GM19035 (cell line): ENCODE measurements at regions not wholly inside any gene's neighbourhood (a gene's known extent, or its start where the extent isn't known, plus 50 kb on each side); places are given as distances from the start of the nearest gene placed in this dataset.

Experiments used
- ATAC-seq: cut with Tn5 transposase; IDR thresholded peaks from one replicate; pipeline ENCODE4 v1.9.1; 2021; ENCODE audit not compliant: unreplicated experiment

DNA sequence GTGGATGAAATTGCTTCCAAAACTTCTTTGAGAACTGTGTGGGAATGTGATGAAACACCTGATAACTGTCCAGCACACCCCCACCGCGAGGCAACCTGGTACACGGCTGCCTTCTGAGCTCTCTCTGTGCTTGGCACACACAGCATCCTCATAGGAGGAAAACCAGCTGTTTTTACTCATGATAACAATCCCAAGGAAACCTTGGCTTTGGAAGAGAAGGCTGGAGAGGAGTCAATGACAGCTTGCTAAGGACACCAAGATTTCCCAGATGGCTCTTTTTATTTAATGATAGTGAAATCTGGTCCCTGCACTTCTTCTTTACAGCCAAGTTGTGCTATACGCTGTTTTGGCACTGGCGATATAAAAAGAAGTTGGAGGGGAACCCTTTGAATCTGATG lies 232.5 kb upstream of the FN1 start:
- ATAC-seq = no peak

DNA sequence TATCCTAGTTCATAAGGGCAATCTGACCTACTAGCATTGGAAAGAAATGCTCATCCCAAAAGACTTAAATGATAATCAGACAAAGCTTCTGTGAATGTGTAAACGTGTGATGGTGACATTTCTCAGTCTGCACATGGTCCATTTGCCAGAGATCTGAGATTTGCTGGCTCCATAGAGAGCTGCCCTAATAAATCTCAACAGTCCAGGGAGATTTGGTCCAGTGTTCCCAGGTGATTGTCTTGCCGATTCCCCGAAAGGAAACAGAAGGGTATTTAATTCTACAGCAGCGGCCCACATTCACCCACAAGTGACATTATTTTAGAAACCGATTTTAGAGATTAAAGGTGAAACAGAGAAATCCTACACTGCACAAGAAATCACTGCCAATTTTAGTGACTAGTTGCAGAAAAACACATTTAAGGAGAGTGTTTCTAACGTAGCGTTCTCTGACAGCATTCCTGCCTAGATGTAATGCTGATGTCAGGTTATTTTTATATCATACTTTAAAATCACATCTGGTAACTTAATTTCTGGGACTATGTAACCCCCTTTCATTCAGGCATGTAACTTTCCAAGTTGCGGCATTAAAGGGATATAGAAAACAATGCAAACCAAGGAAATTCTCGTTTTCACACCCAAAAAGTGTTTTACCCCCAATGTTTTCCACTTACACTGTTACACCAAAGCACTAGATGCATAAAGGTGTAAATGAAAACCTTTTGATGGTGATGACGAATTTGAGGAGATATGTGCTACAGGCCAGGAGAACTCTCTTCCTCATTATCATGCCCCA lies 231.9 kb upstream of the FN1 start:
- ATAC-seq = no peak

DNA sequence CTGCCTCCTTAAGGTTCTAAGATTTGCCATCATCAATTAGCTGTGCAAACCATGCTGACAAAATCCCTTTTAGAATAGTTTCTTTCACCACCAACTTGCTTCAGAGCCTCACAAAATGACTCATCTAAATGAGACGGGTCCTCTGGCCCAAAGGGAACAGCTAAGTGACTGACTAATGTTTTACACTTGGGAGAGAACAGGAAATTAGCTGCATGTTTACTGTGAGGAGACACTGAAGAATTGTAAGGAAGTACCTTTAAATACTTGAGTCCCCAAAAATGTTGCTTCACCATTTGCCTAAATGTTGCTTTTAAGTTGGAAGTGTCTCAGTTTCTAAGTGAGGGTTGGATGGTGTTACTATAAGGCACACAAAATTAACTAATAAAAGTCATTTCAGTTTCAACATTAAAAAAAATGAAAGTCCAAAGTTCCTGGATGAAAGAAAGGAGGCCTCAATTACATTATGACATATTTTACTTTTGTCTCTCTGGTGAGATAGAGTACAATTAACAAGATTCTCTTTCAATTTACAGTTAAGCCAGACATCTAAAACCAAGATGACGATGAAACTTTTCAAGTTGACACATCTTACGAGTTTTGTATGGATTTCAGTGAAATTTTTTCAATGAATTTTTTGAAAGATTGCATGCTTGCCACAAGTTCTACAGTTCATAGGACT lies 229.1 kb upstream of the FN1 start:
- no peak for ATAC-seq

DNA sequence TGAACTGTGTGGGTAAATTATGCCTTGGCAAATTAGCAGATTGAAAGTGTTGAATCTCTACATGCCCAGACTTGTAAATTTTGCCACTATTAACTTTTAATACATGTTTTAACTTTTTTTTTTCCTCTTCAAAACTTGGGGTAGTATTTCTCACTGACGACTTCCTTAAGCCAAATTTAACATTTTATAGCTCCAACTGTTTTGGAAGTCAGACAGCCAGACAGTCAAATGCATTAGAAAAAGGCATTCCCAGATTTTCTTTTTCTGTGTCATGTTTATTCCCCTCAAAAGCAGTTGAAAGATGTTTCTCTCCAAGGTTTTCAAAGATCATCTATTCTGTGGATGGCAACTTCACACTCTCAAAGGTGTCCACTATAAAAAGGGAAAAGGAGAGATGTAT lies 226.8 kb upstream of the FN1 start:
- no peak for ATAC-seq

DNA sequence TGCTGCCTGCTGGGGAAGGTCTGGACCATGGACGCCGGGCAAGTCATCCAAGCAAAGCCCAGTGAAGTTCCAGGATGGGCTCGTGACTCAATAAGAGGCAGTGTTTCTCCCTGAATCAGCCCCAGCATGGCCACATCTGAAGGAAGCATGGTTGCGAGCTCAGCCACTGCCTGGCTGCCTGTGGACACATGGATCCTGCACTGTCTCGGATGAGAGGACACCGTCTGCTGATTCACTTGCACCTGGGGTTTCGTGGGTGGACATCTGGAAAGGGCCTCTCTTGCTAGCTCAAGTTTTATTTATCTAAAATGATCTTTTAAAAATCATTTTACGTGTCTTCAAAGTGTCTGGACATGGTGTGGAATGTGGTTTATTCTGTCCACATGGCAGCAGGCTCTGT lies 224.8 kb upstream of the FN1 start:
- no peak for ATAC-seq

DNA sequence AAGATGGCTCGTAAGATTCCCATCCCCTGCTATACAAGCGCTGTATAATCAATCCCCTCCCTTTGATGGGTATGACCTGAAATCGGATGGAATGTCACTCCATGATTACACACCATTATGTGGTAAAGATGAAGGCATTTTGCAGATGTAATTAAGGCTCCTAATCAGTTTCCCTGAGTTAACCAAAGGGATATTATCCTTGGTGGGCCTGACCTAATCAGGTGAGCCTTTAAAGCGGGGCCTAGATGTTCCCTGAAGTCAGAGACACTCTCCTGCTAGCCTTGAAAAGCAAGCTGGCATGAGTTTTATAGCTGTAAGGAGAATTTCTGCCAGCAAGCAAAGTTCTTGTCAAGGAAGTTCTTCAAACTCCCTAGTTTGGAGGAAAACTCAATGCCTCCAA lies 223.8 kb upstream of the FN1 start:
- ATAC-seq = no peak

DNA sequence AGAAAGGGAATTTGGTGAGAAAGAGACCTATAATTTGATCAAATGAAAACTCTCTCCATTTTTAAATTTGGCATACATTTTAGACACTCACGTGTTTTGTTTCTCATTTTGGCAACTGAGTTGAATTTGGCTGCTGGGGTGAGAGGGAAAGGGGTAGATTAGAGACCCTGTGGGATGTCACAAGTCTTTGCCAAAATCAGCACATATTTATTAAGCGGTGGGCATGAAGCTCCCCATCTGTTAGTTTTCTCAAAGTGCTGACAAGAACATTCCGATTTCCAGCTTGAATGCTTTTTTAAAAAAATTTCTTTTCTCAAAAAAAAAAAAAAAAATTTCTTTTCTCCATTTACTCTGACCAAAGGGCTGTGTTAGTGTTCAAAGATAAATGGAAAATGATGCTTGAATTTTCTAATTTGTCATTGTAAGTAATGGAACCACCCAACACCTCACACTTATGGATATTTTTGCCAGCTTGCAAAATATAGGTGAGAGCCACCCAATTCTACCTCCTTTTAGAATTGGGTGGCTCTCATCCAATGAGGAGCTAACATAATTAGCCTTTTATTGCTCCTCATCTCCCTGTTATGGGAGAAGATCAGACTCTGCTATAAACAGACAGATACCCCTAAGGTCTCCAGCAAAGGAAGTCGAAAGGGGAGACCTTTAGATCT lies 222.9 kb upstream of the FN1 start:
- ATAC-seq = no peak

DNA sequence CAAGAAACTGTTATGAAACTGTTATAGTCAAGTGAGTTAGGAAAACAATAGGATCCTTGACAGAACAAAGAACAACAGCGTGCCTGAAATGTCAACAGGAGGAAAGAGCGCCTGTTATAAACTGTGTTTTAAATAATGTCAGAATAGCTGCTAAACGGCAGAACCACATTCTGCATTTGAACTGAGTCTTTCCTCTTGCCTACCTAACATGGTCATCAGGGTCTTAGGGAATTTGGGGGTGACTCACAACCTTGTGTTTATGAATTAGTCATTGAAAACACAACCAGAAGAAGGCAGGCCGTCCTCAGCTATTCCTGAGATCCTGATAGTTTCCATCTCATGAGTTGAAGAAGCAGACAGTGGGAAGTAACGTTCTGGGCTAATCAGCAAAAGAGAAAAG lies 222.0 kb upstream of the FN1 start:
- ATAC-seq = no peak

DNA sequence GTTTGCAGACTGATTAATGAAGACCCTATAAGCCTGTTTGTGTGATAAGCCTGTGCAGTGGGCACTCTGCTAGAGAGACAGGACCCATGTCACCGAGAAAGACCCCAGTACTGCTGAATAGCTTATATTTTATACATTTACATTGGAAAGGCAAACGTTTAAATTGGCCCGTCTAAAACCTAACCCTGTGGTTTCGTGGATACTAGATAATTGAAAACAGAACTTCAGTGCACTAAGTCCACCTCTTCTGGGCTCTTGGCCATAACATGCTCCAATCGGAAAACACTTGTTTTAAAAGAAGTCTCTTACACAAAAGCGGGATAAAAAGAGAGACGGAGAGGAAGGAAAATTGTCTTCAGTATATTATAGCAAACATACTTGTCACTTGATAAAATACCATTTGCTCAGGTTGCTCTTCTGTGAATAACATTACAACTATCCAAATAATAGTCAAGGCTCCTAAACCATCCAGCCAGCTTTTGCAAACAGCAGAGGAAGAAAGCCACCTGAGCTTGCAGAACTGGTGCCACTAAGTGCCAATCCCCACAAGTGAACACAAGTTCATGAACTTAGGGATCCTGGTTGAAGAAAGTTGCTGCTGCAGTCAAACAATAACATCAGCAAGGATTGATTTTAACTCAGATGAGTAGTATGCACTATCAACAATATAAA lies 218.4 kb upstream of the FN1 start:
- no peak for ATAC-seq

DNA sequence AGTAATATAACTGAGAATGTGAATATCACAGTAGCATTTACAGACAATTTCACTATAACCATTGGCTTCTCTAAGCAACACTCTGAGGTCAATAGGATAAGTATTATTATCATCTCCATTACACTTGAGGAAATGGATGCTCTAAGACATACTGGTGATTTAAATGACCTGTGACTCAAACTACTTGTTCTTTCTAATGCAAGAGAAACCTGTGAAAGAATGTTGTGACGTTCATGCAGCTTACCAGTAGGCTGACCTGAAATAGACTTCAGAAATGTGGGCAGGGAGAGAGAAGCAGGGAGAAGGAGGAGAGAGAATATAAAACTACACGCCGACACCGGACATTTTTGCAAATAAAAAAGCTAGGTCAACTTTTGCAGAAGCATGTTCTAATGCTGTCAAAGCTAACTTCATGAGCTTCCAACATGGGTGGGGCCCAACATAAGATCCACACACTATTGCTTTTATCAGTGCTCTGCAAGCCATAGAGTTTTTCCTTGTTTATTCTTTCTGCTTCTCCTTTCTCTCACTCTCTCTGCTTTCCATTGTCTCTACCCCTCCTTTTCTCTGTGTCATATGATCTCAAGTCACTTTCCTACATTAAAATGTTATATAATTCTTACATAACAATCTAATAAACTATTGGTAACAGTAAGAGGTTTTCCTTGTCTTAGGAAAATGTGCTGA lies 217.6 kb upstream of the FN1 start:
- ATAC-seq = no peak

DNA sequence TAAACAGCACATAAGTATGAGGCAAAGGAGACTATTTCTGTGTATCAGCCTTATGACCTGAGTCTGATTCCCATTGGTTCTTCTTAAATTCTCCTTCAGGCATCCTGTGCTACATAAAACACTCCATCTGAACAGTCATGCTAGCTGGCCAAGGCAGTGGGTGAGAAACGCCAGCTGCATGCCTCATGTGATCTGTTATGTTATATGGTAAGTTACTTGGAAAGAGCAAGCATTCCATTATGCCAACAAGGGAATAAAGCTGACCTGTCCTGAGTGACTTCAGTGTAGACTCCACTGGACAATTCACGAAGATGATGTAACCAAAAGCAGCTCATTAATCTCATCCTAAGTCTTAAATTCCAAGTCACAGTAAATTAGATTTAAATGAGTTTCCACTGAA lies 216.5 kb upstream of the FN1 start:
- ATAC-seq = no peak

DNA sequence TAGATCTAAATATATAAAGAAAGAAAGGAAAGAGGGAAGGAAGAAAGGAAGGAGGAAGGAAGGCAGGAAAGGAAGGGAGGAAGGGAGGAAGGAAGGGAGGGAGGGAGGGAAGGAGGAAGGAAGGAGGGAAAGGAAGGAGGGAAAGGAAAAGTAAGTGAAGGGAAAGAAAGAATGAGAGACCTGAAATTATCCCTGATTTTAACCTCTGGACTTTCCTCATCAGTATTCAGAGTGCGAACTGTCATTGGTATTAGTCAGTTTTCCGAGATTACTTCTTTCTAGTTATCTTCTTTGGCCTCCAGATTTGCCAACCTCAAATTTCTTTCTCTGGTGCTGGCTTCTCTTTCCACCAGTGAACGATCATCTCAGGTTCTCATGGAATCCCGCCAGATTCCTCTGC lies 215.5 kb upstream of the FN1 start:
- no peak for ATAC-seq

DNA sequence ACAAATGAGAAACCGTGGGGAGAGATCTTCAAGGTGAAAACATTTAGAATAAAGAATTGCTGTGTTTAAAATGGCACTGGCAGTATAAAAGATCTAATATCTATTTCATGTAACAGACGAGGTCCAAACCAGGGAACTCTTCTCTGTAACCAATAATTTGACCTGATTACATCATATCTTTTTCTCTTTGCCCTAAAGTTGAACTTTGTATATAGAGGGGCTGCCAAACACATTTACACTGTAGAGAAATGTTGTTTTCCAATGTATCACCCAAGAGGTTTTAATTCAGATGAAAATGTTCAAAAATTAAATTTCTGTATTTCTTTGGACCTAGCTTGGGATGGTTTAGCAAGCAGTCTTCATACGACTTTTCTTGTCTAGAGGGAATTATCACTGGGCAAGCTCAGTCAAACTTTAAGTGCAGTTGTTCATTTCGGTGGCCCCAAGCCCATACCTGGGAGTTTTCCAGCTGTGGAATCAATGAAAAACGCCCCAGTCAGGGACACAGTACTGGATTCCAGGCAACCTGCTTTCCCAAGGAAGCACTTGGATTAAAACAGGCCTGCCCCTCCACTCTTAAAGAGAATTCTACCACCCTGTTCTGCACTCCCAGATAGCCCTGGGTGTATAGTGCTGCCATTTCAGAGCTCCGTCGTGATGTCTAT lies 208.5 kb upstream of the FN1 start:
- ATAC-seq = no peak

DNA sequence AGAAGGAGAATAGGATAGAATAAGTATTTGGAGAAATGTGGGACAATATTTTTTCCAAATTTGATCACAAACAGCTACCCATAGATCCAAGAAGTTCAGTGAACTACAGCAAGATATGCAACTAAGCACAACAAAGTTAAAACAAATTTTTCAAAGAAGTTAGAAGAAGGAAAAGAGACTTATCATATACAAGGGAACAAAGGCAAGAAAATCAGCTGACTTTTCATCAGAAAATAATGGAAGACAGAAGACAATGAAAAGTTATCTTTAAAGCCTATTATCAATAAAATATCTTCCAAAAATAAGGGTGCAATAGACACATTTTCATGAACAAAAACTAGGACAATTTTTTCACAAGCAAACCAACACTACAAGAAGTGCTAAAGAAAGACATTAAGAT lies 202.8 kb upstream of the FN1 start:
- ATAC-seq = no peak

DNA sequence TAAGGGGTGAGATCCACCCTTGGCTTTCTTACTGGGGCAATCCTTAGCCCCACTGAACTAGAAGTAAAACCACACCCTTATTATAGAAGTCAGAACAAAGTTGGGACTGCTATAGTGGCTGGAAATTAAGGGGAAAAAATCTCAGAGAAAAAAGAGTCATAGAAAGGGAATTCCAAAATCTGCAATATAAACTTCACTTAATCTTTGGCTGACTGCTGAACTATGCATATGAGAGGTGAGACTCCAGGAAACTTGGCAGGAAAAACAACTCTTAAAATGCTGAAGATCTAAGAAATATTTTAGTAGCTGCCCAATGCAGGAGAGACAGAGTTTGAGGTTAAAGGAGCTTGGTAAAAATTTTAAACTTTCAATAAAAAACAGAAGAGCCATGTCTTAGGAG lies 201.8 kb upstream of the FN1 start:
- ATAC-seq = no peak

DNA sequence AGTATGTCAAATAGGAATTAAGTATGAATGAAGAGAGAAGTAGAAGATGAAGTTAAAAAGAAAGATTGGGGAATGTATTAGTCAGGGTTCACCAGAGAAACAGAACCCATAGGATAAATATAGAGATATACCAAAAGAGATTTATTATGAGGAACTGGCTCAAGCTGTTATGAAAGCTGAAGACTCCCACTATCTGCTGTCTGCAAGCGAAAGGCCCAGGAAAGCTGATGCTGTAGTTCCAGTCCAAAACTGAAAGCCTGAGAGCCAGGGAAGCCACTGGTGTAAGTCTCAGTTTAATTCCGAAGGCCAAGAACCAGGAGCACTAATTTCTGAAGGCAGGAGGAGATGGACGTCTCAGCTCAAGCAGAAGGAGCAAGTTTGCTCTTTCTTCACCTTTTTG lies 200.9 kb upstream of the FN1 start:
- ATAC-seq = no peak

DNA sequence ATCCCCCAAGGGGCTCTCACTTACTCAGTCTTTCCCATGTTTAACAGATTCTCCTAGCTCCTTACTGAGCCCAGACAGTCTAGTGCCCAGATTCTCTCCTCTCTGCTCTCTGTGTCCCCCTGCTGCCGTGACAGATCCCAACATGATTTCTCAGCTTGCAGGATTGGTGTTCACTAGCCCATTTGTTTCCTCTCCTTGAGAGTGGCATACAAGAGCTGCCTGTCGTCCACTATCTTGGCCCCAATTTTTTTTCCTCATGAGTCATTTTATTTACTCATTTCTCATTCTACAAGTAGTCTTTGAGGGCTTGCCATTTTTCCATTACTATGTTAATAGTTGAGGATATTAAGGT lies 199.9 kb upstream of the FN1 start:
- no peak for ATAC-seq

DNA sequence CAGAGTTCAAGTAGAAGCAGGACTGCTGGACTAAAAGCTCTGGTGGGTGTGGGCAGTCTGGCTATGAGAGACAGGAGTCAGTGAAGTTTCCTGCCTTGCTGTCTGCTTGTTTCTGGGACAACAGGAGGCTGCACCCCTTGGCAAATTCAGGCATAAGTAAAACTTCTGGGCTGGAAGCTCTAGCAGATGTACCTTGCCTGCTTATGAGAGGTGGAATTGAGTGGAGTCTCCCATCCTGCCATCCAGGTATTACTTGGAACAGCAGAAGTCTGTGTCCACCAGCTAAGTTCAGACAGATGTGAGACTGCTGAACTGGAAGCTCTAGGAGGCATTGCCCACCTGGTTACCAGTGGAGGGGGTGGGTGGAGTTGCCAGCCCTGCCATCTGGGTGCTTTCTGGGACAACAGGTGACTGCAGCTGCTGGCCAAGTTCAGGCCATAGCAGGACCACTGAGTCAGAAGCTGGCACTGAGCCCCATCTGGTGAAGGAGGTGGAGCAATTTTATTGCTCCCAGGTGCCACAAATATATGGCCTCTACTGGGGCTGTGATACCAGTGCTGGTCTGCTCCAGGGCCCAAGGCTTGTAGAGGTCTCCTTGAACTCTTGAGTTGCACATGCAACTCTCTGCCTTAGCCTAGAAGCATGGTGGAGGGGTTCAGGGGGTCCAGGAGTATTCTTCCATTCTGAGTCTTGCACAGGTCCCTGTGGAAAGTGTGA lies 199.4 kb upstream of the FN1 start:
- no peak for ATAC-seq

DNA sequence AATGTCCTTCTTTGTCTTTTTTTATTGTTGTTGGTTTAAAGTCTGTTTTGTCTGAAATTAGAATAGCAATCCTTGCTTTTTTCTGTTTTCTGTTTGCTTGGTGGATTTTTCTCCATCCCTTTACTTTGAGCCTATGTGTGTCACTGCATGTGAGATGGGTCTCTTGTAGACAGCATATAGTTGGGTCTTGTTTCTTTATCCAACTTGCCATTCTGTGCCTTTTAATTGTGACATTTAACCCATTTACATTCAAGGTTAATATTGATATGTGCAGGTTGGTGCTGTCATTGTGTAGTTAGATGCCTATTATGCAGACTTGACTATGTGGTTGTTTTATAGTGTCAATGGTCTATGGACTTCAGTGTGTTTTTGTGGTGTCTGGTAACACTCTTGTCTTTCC lies 197.5 kb upstream of the FN1 start:
- ATAC-seq = no peak

DNA sequence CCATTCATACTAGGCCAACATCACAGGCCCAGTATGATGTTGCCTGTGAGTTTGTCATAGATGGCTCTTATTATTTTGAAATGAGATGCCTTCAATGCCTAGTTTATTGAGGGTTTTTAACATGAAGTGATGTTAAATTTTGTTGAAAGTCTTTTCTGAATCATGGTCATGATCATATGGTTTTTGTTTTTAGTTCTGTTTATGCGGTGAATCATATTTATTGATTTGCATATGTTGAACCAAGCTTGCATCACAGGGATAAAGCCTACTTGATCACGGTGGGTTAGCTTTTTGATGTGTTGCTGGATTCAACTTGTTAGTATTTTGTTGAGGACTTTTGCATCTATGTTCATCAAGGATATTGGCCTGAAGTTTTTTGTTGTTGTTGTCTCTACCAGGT lies 195.8 kb upstream of the FN1 start:
- no peak for ATAC-seq
